ENCODE measurements at regions not wholly inside any gene's neighbourhood (a gene's known extent, or its start where the extent isn't known, plus 50 kb on each side); places are given as distances from the start of the nearest gene placed in this dataset.

DNA sequence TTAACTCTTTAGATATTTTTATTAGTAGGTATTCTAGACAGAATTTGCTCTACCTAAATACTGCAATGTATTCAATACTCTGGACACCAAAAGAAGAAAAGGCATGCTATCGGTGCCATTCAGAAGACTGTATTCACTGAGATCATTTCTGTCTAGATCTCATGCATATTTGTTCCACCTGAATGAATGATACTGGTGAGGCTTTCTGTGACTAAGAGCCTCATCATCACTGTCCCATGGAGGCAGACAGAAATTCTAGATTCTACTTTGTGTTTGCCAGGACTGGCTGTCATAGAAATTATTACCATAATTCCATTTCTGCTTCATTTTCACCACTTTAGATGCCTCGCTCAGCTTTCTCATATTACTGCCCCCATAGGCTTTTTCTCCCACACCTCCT, 340.7 kb downstream of the MBD2 start:
- no peak for ATAC-seq (ENCODE audit: low read depth)
- no peaks in the 10 kb centered on the region for H3K36me3 ChIP-seq (ENCODE audit: low read depth)
- no peak overlapping the region for H3K27ac ChIP-seq (ENCODE audit: poor library complexity, severe bottlenecking)
- H3K9me3 ChIP-seq (ENCODE audit: severe bottlenecking): no peaks in the 10 kb centered on the region
- no peak overlapping the region for H3K4me3 ChIP-seq (ENCODE audit: severe bottlenecking)
- H3K27me3 ChIP-seq (ENCODE audit: insufficient read depth, poor library complexity, severe bottlenecking): no peaks in the 10 kb centered on the region
- TF ChIP-seq, protein P1, sequence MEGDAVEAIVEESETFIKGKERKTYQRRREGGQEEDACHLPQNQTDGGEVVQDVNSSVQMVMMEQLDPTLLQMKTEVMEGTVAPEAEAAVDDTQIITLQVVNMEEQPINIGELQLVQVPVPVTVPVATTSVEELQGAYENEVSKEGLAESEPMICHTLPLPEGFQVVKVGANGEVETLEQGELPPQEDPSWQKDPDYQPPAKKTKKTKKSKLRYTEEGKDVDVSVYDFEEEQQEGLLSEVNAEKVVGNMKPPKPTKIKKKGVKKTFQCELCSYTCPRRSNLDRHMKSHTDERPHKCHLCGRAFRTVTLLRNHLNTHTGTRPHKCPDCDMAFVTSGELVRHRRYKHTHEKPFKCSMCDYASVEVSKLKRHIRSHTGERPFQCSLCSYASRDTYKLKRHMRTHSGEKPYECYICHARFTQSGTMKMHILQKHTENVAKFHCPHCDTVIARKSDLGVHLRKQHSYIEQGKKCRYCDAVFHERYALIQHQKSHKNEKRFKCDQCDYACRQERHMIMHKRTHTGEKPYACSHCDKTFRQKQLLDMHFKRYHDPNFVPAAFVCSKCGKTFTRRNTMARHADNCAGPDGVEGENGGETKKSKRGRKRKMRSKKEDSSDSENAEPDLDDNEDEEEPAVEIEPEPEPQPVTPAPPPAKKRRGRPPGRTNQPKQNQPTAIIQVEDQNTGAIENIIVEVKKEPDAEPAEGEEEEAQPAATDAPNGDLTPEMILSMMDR (IDR thresholded peaks at IDR 0.05; ENCODE audit: poor library complexity, severe bottlenecking): no peak
- no peak for DNase-seq (ENCODE audit: low spot score)
- H3K4me1 ChIP-seq (ENCODE audit: insufficient read depth, poor library complexity, severe bottlenecking): no peaks in the 10 kb centered on the region

- Histone ChIP-seq H3K4me1 (ENCODE audit: insufficient read depth, poor library complexity, severe bottlenecking) (no peaks in the 10 kb centered on the region), H3K9me3 (ENCODE audit: severe bottlenecking) (no peaks in the 10 kb centered on the region), H3K4me3 (ENCODE audit: severe bottlenecking) (no peak overlapping the region), H3K36me3 (ENCODE audit: low read depth) (no peaks in the 10 kb centered on the region), H3K27me3 (ENCODE audit: insufficient read depth, poor library complexity, severe bottlenecking) (no peaks in the 10 kb centered on the region), H3K27ac (ENCODE audit: poor library complexity, severe bottlenecking) (no peak overlapping the region)
- DNase-seq (ENCODE audit: low spot score) (no peak), ATAC-seq (ENCODE audit: low read depth) (no peak)
- TF ChIP-seq, protein P1 (IDR thresholded peaks at IDR 0.05; ENCODE audit: poor library complexity, severe bottlenecking): no peak
Observed at GRCh38 chr18:53874103-53874502, 350.4 kb downstream of the MBD2 start.

GRCh38 chr18:53864770-53865169, 359.7 kb downstream of the MBD2 start:
- H3K4me3 ChIP-seq (ENCODE audit: severe bottlenecking): no peak overlapping the region
- no peak overlapping the region for H3K27ac ChIP-seq (ENCODE audit: poor library complexity, severe bottlenecking)
- no peaks in the 10 kb centered on the region for H3K36me3 ChIP-seq (ENCODE audit: low read depth)
- ATAC-seq (ENCODE audit: low read depth): peak; percentile 36; the same call in 2 of the 3 replicates
- TF ChIP-seq, protein P1 (IDR thresholded peaks at IDR 0.05; ENCODE audit: poor library complexity, severe bottlenecking): peak; percentile 19
- no peaks in the 10 kb centered on the region for H3K27me3 ChIP-seq (ENCODE audit: insufficient read depth, poor library complexity, severe bottlenecking)
- DNase-seq (ENCODE audit: low spot score): no peak
- no peaks in the 10 kb centered on the region for H3K9me3 ChIP-seq (ENCODE audit: severe bottlenecking)
- H3K4me1 ChIP-seq (ENCODE audit: insufficient read depth, poor library complexity, severe bottlenecking): no peaks in the 10 kb centered on the region

DNA sequence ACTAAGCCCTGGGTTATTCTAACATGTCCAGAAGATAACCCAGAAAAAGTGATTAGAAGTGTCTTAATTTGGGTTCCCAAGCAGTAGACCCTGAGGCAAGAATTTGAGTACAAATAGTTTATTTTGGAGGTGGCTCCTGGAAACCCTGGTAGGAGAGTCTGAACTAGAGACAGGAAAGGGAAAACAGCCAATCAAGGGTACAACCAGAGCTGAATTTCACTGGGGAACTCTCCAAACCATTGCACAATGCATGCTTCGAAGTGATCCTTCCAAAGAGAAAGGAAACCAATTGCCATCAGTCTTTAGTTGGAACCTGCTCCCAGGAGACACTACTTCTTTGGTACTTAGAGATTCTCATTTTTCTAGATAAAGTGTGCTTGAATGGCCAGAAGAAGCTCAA, 361.5 kb downstream of the MBD2 start:
- DNase-seq (ENCODE audit: low spot score) (no peak), ATAC-seq (ENCODE audit: low read depth) (no peak)
- no peaks in the 10 kb centered on the region for H3K4me1 ChIP-seq (ENCODE audit: insufficient read depth, poor library complexity, severe bottlenecking)
- H3K4me3 ChIP-seq (ENCODE audit: severe bottlenecking): no peak overlapping the region
- H3K36me3 ChIP-seq (ENCODE audit: low read depth): no peaks in the 10 kb centered on the region
- no peak overlapping the region for H3K27ac ChIP-seq (ENCODE audit: poor library complexity, severe bottlenecking)
- H3K9me3 ChIP-seq (ENCODE audit: severe bottlenecking): no peaks in the 10 kb centered on the region
- TF ChIP-seq, protein P1 (IDR thresholded peaks at IDR 0.05; ENCODE audit: poor library complexity, severe bottlenecking): no peak
- no peaks in the 10 kb centered on the region for H3K27me3 ChIP-seq (ENCODE audit: insufficient read depth, poor library complexity, severe bottlenecking)

- H3K36me3 ChIP-seq (ENCODE audit: low read depth): no peaks in the 10 kb centered on the region
- H3K27me3 ChIP-seq (ENCODE audit: insufficient read depth, poor library complexity, severe bottlenecking): no peaks in the 10 kb centered on the region
- TF ChIP-seq, protein P1 (IDR thresholded peaks at IDR 0.05; ENCODE audit: poor library complexity, severe bottlenecking): no peak
- no peak for DNase-seq (ENCODE audit: low spot score)
- ATAC-seq (ENCODE audit: low read depth): no peak
- H3K27ac ChIP-seq (ENCODE audit: poor library complexity, severe bottlenecking): no peak overlapping the region
- no peaks in the 10 kb centered on the region for H3K9me3 ChIP-seq (ENCODE audit: severe bottlenecking)
- H3K4me1 ChIP-seq (ENCODE audit: insufficient read depth, poor library complexity, severe bottlenecking): no peaks in the 10 kb centered on the region
- no peak overlapping the region for H3K4me3 ChIP-seq (ENCODE audit: severe bottlenecking)
Observed at GRCh38 chr18:53861185-53861584, 363.3 kb downstream of the MBD2 start.
